GM18951 (cell line): ENCODE measurements at regions not wholly inside any gene's neighbourhood (a gene's known extent, or its start where the extent isn't known, plus 50 kb on each side); places are given as distances from the start of the nearest gene placed in this dataset.

Experiments used
- POLR2A ChIP-seq: IDR thresholded peaks from 4 replicates; pipeline ENCODE4 v1.6.1; 2011; ENCODE audit warnings: mild to moderate bottlenecking; ENCODE audit not compliant: insufficient read length, insufficient read depth; ENCODE audit errors: extremely low read depth
- in situ Hi-C: fragments of 300-500 bp; cut with MboI; formaldehyde crosslinking; loops from one replicate; pipeline ENCODE4 v1.12.0; 2022; ENCODE audit warnings: low sequenced_read_pairs, mixed read lengths, inconsistent platforms; ENCODE audit not compliant: unreplicated experiment

DNA sequence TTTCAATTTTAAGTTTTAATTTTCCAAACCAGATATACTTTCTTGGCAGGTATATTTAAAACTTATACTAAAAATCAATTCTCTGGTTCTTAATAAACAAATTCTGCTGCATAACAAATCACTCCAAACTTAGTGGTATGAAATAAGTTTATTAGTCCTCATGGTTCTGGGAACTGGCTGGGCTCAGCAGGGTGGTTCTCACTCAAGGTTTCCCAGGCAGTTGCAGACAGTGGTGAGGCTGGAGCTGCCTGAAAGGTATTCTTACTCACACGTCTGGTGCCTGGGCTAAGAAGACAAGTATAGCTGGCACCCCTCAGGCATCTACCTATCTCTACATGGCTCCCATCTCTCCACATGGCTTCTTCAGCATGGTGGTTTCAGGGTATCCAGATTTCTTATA is 308.2 kb upstream of the CCDC196 start:
- no peak for TF ChIP-seq POLR2A
- in situ Hi-C loops, result no loop called here

DNA sequence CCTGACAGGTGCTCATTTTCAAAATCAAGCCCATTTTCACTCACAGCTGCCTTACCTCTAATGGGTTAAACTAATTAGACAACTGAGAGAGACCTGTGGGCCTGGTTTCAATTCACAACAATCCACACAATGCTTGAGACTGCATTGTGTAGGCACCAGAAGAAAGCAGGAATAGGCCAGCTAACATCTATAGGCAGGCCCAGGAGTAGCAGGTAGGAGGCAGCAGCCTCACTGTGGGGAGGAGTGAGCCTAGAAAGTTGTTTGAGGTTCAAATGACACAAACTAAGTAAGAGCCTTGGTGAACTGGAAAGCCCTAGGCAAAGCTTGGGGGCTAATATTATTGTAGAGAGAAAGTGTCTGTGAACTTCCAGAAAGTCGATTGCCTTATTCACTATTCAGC is 289.5 kb upstream of the CCDC196 start:
- in situ Hi-C loops, result no loop called here

DNA sequence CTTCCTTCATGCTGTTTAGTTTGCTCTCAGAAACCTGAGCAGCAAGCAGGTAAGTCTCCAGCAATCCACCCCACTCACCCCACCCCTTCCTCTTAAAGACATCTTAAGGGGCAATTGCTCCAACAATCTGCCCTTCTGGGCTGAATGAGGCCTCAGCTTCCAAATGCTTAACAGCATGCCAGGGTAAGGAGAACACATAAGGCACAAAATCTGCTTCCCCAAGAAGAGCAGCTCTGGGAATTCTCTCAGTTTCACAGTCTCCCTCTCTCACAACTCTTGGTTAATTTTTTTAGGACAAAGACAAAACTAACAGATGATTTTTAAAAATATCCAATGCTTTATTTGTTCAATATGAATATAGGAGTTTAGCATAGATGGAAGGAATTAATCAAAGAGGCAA is 288.9 kb upstream of the CCDC196 start:
- no peak for TF ChIP-seq POLR2A
- in situ Hi-C loops, result no loop called here

More for the DNA sequence above, 289.5 kb upstream of the CCDC196 start:
- no peak for TF ChIP-seq POLR2A

DNA sequence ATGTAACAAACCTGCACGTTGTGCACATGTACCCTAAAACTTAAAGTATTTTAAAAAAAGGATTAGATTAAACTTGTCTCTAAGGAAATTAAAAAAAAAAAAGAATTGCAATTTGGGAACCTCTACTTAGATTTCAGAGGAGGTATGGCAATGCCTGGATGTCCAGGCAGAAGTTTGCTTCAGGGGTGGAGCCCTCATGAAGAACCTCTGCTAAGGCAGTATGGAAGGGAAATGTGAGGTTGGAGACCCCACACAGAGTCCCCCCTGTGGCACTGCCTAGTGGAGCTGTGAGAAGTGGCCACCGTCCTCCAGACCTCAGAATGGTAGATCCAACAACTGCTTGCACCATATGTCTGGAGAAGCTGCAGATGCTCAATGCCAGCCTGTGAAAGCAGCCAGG is 279.6 kb upstream of the CCDC196 start:
- no peak for TF ChIP-seq POLR2A
- in situ Hi-C loops, result no loop called here

DNA sequence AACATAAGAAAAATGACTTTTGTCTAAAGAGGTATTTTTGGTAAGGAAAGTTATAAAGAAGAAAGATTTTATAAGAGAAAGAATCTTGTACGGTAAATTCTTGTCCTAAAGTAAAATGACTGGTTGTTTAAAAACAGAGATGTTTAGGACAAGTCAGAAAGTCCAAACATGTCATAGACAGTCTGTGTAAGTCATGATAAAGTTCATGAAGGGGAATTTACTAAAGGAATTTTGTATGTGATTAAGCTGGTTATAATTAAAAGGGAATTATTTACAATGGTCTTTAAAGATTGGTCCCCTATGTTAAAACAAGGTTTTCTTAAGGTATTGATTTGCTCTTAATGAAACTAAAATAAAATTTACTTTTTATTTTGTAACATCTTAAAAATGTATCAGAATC is 269.4 kb upstream of the CCDC196 start:
- in situ Hi-C loops, result no loop called here

DNA sequence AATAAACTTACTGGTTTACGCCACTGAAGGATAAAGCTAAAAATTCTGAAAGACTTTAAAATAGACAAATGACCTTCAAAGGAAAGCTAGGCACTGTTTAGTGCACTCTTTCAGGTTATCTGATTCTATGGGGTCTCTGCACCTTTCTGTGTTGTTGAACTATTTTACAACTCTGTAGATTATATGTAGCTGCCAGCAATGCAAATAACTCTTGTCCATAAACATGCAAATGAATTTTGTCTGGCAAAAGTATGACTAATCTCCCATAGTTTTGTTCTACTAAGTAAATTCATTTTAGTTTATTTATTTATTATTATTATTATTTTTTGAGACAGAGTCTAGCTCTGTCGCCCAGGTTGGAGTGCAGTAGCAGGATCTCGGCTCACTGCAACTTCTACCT is 266.3 kb upstream of the CCDC196 start:
- in situ Hi-C loops, result no loop called here
- no peak for TF ChIP-seq POLR2A

More for the DNA sequence above, 269.4 kb upstream of the CCDC196 start:
- no peak for TF ChIP-seq POLR2A

DNA sequence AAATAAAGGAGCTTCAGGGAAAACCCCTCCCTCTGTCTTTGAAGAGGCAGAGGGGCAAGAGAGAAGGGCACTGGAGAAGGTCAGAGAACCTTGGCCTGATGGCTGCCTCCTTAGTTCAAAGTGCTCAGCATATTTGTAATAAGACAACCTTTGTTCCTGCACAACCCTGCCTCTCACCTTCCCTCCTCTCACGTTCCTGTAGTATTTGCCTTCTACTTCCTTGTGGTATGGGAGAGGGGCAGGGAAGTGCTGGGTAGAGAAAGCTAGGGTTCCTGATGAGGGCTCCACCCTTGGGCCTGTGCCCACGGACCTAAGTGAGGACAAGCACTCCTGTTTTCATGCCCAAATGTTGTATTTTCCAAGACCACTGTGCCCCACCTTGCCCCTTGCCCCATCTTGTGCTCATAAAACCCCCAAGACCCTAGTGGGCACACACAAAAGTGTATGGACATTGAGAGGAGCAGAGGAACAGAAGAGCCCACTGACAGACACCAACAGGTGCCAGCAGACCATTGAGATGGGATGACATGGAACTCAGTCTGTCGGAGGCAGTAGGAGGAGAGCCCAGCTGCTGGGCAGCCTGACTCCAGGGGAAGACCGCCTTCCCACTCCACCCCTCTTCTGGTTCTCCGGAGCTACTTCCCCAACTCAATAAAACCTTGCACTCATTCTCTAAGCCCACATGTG is 261.5 kb upstream of the CCDC196 start:
- no peak for TF ChIP-seq POLR2A
- in situ Hi-C loops, result no loop called here

DNA sequence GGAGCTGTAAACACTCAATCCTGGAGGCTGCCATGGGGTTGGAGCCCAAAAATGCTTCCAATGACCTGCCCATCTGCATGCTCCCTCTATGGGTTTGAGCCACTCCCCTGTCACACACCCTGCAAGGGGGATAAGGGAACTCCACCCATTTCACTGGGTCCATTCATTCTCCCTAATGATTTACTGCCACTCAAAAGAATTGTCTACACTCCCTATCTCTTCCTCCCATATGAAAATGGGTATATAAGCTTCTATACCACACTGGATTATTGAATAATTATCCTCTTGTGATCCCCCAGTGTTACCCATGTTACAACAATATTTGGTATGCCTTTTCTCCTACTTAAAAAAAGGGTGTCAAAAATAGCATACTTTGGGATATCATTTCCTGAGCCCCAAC is 260.8 kb upstream of the CCDC196 start:
- in situ Hi-C loops, result no loop called here
- TF ChIP-seq POLR2A, result no peak

DNA sequence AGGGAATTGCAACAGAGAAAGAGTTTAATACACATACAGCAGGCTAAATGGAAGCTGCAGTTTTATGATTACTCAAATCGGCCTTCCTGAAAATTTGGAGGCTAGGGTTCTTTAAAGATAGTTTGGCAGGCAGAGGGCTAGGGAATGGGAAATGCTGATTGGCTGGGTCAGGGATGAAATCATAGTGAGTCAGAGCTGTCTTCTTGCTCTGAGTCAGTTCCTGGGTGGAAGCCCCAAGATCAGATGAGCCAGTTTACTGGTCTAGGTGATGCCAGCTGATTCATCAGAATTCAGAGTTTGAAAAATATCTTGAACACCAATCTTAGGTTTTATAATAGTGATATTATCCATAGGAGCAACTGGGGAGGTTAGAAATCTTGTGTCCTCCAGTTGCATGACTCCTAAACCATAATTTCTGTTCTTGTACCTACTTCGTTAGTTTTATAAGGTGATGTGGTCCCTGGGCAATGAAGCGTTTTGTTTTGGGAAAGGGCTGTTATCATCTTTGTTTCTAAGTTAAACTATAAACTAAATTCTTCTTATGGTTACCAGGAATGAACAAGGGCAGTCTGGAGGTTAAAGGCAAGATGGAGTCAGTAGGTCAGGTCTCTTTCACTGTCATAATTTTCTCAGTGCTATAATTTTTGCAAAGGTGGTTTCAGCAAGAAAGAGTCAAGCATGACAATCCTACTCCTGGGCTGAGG is 257.8 kb upstream of the CCDC196 start:
- in situ Hi-C loops, result no loop called here
- no peak for TF ChIP-seq POLR2A

DNA sequence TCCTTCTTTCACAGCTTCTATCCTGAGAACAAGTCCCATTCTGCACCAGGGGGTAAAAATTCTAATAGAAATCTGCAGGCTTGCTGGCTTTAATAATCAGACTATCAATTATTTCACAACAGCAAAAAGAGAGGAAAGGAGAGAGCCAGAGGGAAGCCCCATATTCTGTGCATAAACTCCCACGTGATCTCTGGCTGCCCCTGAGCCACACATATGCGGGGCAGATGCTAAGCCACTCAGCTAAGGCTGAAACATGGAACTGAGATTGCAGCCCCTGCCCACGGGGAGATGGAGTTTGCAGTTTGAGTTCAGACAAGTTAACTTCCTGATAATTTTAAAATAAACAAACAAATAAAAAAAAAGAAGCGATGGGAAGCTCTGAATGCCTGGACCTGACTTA is 254.4 kb upstream of the CCDC196 start:
- no peak for TF ChIP-seq POLR2A
- in situ Hi-C loops, result no loop called here

DNA sequence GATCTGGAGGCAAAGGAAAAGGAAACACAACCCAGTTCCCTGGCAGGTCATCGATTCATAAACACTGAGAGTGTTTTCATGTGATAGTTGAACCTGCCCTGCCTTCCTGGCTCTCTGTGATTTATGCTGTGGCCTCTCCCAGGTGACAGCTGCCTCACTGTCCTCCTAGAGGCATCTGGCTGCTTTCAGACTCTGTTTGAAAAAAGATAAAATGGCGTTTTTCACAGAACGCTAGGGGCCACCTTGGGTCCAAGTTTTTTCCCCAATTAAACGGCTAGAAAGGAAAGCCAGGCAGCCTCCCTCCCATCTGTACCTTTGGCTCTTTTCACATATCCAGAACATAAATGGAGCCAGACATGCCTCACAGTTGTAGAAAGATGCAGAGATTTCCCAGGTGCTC is 252.6 kb upstream of the CCDC196 start:
- in situ Hi-C loops, result no loop called here
- TF ChIP-seq POLR2A, result no peak

DNA sequence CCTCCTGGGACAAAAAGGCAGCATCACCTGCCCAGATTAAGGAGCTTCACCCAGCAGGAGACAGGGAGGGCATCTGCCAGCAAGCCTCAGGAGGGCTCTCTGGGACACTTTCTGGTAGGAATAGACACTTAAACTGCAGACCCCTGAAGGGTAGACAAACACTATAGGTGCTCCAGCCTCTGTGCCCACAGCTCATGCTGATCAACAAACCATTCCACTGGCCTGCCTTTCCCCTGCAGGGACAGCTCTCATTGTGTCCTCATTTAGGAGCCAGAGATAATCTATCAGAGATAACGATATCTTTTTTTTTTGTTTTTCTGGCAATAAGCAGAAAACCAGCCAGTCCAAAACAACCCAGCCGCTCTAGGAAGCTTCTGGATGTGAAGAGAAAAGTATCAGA is 251.8 kb upstream of the CCDC196 start:
- TF ChIP-seq POLR2A, result no peak
- in situ Hi-C loops, result no loop called here

DNA sequence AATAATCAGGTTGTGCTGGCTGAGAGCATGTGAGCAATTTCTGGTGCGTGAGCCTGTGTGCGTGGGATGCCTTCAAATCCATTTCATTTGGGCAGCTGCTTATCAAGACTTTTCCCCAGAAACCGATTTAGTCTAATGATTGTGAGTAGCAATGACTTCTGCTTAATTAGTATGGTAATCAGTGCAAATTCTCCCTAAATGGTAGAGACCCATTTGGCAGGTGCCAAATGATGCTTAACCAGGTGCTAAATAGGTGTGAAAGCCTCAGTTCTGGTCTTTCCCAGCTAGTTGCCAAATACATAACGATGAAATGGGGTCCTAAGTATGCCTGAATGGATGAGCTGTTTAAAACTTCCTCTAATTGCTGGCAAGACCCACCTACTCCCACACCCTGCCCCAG is 248.4 kb upstream of the CCDC196 start:
- no peak for TF ChIP-seq POLR2A
- in situ Hi-C loops, result no loop called here

DNA sequence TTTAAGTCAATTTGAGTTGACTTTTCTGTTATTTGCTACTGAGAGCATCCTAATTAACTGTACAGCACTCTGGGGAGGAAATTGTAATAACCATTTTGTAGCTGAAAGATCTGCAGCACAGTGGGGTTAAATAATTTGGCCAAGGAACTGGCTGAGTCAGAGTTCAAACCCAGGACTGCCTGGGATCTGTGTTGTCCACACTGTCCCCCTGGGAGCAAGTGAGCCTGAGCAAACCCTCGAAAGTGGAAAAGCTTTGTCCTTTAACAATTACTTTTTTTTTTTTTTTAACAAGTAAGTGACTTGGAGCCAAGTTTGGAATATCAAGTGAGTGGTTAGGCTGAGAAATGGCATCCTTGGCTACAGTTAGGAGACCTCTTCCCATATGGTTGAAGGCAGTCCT is 247.2 kb upstream of the CCDC196 start:
- in situ Hi-C loops, result no loop called here
- no peak for TF ChIP-seq POLR2A
